Nephron (organoid): ENCODE measurements at regions not wholly inside any gene's neighbourhood (a gene's known extent, or its start where the extent isn't known, plus 50 kb on each side); places are given as distances from the start of the nearest gene placed in this dataset.

Experiments used
- H3K27ac Mint-ChIP-seq, 3 experiments: 2 replicates each; pipeline ENCODE4 v1.8.0; 2020; ENCODE audit warnings: mixed read lengths in 3 of 3, mild to moderate bottlenecking in 2 of 3, moderate library complexity in 1 of 3
- H3K27me3 Mint-ChIP-seq: 2 replicates; pipeline ENCODE4 v1.8.0; 2021; ENCODE audit warnings: low read depth, mild to moderate bottlenecking, moderate library complexity, mixed read lengths
- H3K36me3 Mint-ChIP-seq: 2 replicates; pipeline ENCODE4 v1.8.0; 2020; ENCODE audit warnings: low read depth, mixed read lengths
- H3K4me1 Mint-ChIP-seq: 2 replicates; pipeline ENCODE4 v1.8.0; 2020; ENCODE audit warnings: mixed read lengths
- H3K4me3 Mint-ChIP-seq, 3 experiments: 2 replicates each; pipeline ENCODE4 v1.8.0; 2020; ENCODE audit warnings: mild to moderate bottlenecking in 3 of 3, mixed read lengths in 3 of 3, moderate library complexity in 2 of 3
- H3K9me3 Mint-ChIP-seq: 2 replicates; pipeline ENCODE4 v1.8.0; 2020; ENCODE audit warnings: mixed read lengths
- TF ChIP-seq, protein P1 (sequence below), 3 experiments: fragments of 200-600 bp; sonication (generic); IDR thresholded peaks; one replicate each; pipeline ENCODE4 v1.5.0; 2021; ENCODE audit warnings: antibody characterized with exemption in 3 of 3; ENCODE audit not compliant: unreplicated experiment in 3 of 3

DNA sequence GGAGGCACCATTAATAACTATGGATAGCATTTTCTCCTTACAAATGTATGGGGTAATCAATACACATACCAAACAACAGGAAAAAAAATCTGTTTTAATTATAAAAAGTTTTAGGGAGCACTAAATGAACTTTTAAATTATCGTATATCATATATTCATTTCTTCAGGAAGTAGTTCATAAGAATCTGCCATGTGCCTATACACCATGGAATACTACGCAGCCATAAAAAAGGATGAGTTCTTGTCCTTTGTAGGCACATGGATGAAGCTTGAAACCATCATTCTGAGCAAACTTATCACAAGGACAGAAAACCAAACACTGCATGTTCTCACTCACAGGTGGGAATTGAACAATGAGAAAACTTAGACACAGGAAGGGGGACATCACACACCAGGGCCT is 162.1 kb upstream of the RASA1 start:
- no peaks in the 10 kb centered on the region for H3K36me3 Mint-ChIP-seq
- H3K4me3 Mint-ChIP-seq, result no peak overlapping the region
- H3K4me1 Mint-ChIP-seq, result no peaks in the 10 kb centered on the region
- no peaks in the 10 kb centered on the region for H3K27me3 Mint-ChIP-seq
- TF ChIP-seq, protein P1, sequence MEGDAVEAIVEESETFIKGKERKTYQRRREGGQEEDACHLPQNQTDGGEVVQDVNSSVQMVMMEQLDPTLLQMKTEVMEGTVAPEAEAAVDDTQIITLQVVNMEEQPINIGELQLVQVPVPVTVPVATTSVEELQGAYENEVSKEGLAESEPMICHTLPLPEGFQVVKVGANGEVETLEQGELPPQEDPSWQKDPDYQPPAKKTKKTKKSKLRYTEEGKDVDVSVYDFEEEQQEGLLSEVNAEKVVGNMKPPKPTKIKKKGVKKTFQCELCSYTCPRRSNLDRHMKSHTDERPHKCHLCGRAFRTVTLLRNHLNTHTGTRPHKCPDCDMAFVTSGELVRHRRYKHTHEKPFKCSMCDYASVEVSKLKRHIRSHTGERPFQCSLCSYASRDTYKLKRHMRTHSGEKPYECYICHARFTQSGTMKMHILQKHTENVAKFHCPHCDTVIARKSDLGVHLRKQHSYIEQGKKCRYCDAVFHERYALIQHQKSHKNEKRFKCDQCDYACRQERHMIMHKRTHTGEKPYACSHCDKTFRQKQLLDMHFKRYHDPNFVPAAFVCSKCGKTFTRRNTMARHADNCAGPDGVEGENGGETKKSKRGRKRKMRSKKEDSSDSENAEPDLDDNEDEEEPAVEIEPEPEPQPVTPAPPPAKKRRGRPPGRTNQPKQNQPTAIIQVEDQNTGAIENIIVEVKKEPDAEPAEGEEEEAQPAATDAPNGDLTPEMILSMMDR (IDR thresholded peaks at IDR 0.05; ENCODE audit: unreplicated experiment in 3 of 3), result no peak
- H3K9me3 Mint-ChIP-seq, result no peaks in the 10 kb centered on the region
- no peak overlapping the region for H3K27ac Mint-ChIP-seq

GRCh38 chr5:87109746-87110145 is 157.9 kb upstream of the RASA1 start:
- Mint-ChIP-seq H3K36me3 (no peaks in the 10 kb centered on the region), H3K9me3 (no peaks in the 10 kb centered on the region), H3K4me3 (no peak overlapping the region), H3K27me3 (no peaks in the 10 kb centered on the region), H3K4me1 (no peaks in the 10 kb centered on the region), H3K27ac (no peak overlapping the region)
- TF ChIP-seq, protein P1 (IDR thresholded peaks at IDR 0.05; ENCODE audit: unreplicated experiment in 3 of 3), result no peak

DNA sequence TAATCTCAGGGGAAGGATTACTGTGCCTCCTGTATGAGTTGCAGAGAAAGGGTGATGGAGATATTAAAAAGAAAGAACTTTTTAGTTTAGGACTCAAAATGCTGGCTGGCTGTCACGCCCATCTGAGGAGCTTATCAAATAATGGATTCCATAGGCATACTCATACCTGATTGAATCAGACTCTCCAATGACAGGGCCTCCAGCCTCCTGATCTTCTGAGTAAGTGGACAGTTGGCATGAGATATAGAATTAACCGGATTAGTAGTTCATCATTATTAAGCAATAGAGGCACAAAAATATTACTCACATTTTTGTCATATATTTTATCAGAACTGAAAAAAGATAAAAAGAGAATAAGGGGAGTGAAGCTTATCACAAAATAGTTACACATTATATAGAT is 157.0 kb upstream of the RASA1 start:
- Mint-ChIP-seq H3K4me1 (no peaks in the 10 kb centered on the region), H3K27me3 (no peaks in the 10 kb centered on the region), H3K27ac (no peak overlapping the region), H3K36me3 (no peaks in the 10 kb centered on the region), H3K4me3 (no peak overlapping the region), H3K9me3 (no peaks in the 10 kb centered on the region)
- TF ChIP-seq, protein P1 (IDR thresholded peaks at IDR 0.05; ENCODE audit: unreplicated experiment in 3 of 3), result no peak

DNA sequence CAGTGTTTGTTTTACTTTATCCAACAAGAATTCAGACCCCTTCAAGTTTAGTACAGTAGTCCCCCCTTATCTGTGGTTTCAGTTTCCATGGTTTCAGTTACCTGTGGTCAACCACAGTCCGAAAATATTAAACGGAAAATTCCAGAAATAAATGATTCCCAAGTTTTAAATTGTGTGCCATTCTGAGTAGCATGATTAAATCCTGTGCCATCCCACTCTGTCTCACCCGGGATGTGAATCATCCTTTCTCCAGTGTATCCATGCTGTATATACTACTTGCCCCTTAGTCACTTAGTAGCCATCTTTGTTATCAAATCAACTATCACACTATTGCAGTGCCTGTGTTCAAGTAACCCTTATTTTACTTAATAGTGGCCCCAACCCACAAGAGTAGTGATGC is 153.8 kb upstream of the RASA1 start:
- H3K9me3 Mint-ChIP-seq, result no peaks in the 10 kb centered on the region
- H3K27me3 Mint-ChIP-seq, result no peaks in the 10 kb centered on the region
- H3K4me3 Mint-ChIP-seq, result no peak overlapping the region
- TF ChIP-seq, protein P1 (IDR thresholded peaks at IDR 0.05; ENCODE audit: unreplicated experiment in 3 of 3), result no peak
- H3K4me1 Mint-ChIP-seq, result no peaks in the 10 kb centered on the region
- no peak overlapping the region for H3K27ac Mint-ChIP-seq
- no peaks in the 10 kb centered on the region for H3K36me3 Mint-ChIP-seq

DNA sequence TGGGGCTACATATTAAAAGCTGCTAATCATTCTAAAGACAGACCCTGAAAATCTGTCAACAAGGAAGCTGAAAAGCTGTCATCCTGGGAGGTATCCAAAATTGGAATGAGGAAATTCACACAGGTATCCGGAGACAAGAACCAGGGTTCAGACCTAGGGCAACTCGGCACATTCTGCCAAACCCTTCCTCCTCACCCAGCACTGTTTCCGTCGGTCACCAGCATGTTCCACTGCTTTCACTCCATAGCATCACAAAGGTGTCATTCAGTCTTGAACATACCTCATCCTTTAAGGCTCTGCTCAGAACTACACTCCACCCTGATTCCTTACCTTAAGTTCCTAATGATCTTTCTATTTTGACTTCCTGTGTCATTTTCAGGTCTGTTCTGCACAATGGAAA is 153.1 kb upstream of the RASA1 start:
- Mint-ChIP-seq H3K27me3 (no peaks in the 10 kb centered on the region), H3K4me3 (no peak overlapping the region), H3K4me1 (no peaks in the 10 kb centered on the region), H3K27ac (no peak overlapping the region), H3K9me3 (no peaks in the 10 kb centered on the region), H3K36me3 (no peaks in the 10 kb centered on the region)
- TF ChIP-seq, protein P1 (IDR thresholded peaks at IDR 0.05; ENCODE audit: unreplicated experiment in 3 of 3), result no peak

- H3K27ac Mint-ChIP-seq, result no peak overlapping the region
- no peak overlapping the region for H3K4me3 Mint-ChIP-seq
Observed at GRCh38 chr5:87115839-87116364, 151.8 kb upstream of the RASA1 start.

More at GRCh38 chr5:87115839-87116364, 151.8 kb upstream of the RASA1 start:
- Mint-ChIP-seq H3K4me1 (no peaks in the 10 kb centered on the region), H3K9me3 (no peaks in the 10 kb centered on the region), H3K27me3 (no peaks in the 10 kb centered on the region), H3K36me3 (no peaks in the 10 kb centered on the region)
- TF ChIP-seq, protein P1 (IDR thresholded peaks at IDR 0.05; ENCODE audit: unreplicated experiment in 3 of 3), result no peak
